Pons (tissue), 1 donor: ENCODE measurements at regions not wholly inside any gene's neighbourhood (a gene's known extent, or its start where the extent isn't known, plus 50 kb on each side); places are given as distances from the start of the nearest gene placed in this dataset.

ENCODE experiments used
- DNase-seq: peaks from one replicate; pipeline ENCODE4 v3.0.0-alpha.2; 2016; ENCODE audit warnings: low spot score

GRCh38 chr17:79521225-79521624 lies 89.6 kb downstream of the RBFOX3 start:
- no peak for DNase-seq

- DNase-seq = no peak
These were observed 90.4 kb downstream of the RBFOX3 start for GRCh38 chr17:79520167-79521165.

GRCh38 chr17:79519601-79520000 lies 91.2 kb downstream of the RBFOX3 start:
- DNase-seq = no peak

- DNase-seq = no peak
These were observed 92.0 kb downstream of the RBFOX3 start for GRCh38 chr17:79518585-79519523.

GRCh38 chr17:79517827-79518584 lies 92.8 kb downstream of the RBFOX3 start:
- DNase-seq = no peak

- DNase-seq = peak; percentile 15
These were observed 94.9 kb downstream of the RBFOX3 start for GRCh38 chr17:79515646-79516571.

GRCh38 chr17:79515110-79515509 lies 95.7 kb downstream of the RBFOX3 start:
- no peak for DNase-seq

- no peak for DNase-seq
These were observed 96.9 kb downstream of the RBFOX3 start for GRCh38 chr17:79513820-79514535.

GRCh38 chr17:79513206-79513605 lies 97.6 kb downstream of the RBFOX3 start:
- no peak for DNase-seq

GRCh38 chr17:79511471-79511870 lies 99.4 kb downstream of the RBFOX3 start:
- DNase-seq = no peak

GRCh38 chr17:79510071-79510470 lies 100.8 kb downstream of the RBFOX3 start:
- no peak for DNase-seq

- DNase-seq = no peak
These were observed 101.4 kb downstream of the RBFOX3 start for GRCh38 chr17:79509490-79509889.

- DNase-seq = no peak
These were observed 101.8 kb downstream of the RBFOX3 start for GRCh38 chr17:79509008-79509407.

GRCh38 chr17:79508291-79508716 lies 102.5 kb downstream of the RBFOX3 start:
- DNase-seq = no peak

GRCh38 chr17:79506955-79507354 lies 103.9 kb downstream of the RBFOX3 start:
- DNase-seq = no peak

GRCh38 chr17:79506150-79506870 lies 104.5 kb downstream of the RBFOX3 start:
- no peak for DNase-seq

- no peak for DNase-seq
These were observed 105.7 kb downstream of the RBFOX3 start for GRCh38 chr17:79505199-79505598.

- no peak for DNase-seq
These were observed 106.7 kb downstream of the RBFOX3 start for GRCh38 chr17:79504181-79504605.

GRCh38 chr17:79503126-79503839 lies 107.6 kb downstream of the RBFOX3 start:
- no peak for DNase-seq
